CD4-positive, alpha-beta memory T cell (primary cell): ENCODE measurements at regions not wholly inside any gene's neighbourhood (a gene's known extent, or its start where the extent isn't known, plus 50 kb on each side); places are given as distances from the start of the nearest gene placed in this dataset.
A peak's percentile ranks its signal among the peaks of the same experiment; 100 is the strongest.

Experiments used
- CTCF ChIA-PET: fragments of 350-600 bp; sonication (Branson Sonifier 250); formaldehyde crosslinking; loops from one replicate; lab custom pipeline; 2021; ENCODE audit warnings: inconsistent platforms; ENCODE audit not compliant: partially characterized antibody; lab: Charles Lee
- POLR2A ChIA-PET: fragments of 350-600 bp; sonication (Branson Sonifier 250); formaldehyde crosslinking; loops from one replicate; lab custom pipeline; 2021; ENCODE audit not compliant: partially characterized antibody; lab: Charles Lee
- DNase-seq, 5 donors: peaks; one replicate each; pipeline versions ENCODE4 v3.0.0 to v3.0.0-alpha.2; 2020 to 2022; ENCODE audit warnings: mixed read lengths in 1 of 5
- H3K27ac ChIP-seq: one replicate; pipeline ENCODE4 v1.7.0; 2013; ENCODE audit warnings: low read depth, low read length
- H3K27me3 ChIP-seq: 2 replicates; pipeline ENCODE4 v1.7.0; 2013; ENCODE audit warnings: mild to moderate bottlenecking, low read length, moderate library complexity; ENCODE audit not compliant: insufficient read depth
- H3K36me3 ChIP-seq: 2 replicates; pipeline ENCODE4 v1.7.0; 2013; ENCODE audit warnings: mild to moderate bottlenecking, low read length, moderate library complexity; ENCODE audit not compliant: insufficient read depth
- H3K4me1 ChIP-seq: 2 replicates; pipeline ENCODE4 v1.7.0; 2013; ENCODE audit warnings: mild to moderate bottlenecking, low read length, moderate library complexity; ENCODE audit not compliant: insufficient read depth
- H3K4me3 ChIP-seq, 2 donors: one replicate each; pipeline ENCODE4 v1.7.0; 2013; ENCODE audit warnings: low read length in 2 of 2, mild to moderate bottlenecking in 1 of 2
- H3K9me3 ChIP-seq, 2 donors: one replicate each; pipeline ENCODE4 v1.7.0; 2013; ENCODE audit warnings: low read length in 2 of 2, control low read depth in 1 of 2; ENCODE audit not compliant: control insufficient read depth in 1 of 2
- H3K27ac Mint-ChIP-seq, 7 donors: one replicate each; pipeline ENCODE4 v1.8.0; 2020 to 2021; ENCODE audit warnings: mixed read lengths in 7 of 7, mild to moderate bottlenecking in 6 of 7, inconsistent platforms in 3 of 7, moderate library complexity in 3 of 7
- H3K27me3 Mint-ChIP-seq, 2 donors: one replicate each; pipeline ENCODE4 v1.8.0; 2020 to 2021; ENCODE audit warnings: mixed read lengths in 2 of 2
- H3K36me3 Mint-ChIP-seq, 2 donors: one replicate each; pipeline ENCODE4 v1.8.0; 2020 to 2021; ENCODE audit warnings: mixed read lengths in 2 of 2, inconsistent platforms in 1 of 2, mild to moderate bottlenecking in 1 of 2
- H3K4me1 Mint-ChIP-seq, 4 donors: one replicate each; pipeline ENCODE4 v1.8.0; 2020 to 2021; ENCODE audit warnings: mixed read lengths in 4 of 4, mild to moderate bottlenecking in 1 of 4
- H3K4me3 Mint-ChIP-seq, 8 donors: one replicate each; pipeline ENCODE4 v1.8.0; 2020 to 2021; ENCODE audit warnings: mixed read lengths in 8 of 8, mild to moderate bottlenecking in 7 of 8, moderate library complexity in 6 of 8, inconsistent platforms in 3 of 8
- H3K9me3 Mint-ChIP-seq, 8 donors: one replicate each; pipeline ENCODE4 v1.8.0; 2020 to 2021; ENCODE audit warnings: mixed read lengths in 8 of 8, mild to moderate bottlenecking in 5 of 8, inconsistent platforms in 3 of 8, moderate library complexity in 1 of 8
- intact Hi-C: fragments of 100-400 bp; cut with micrococcal nuclease; formaldehyde crosslinking; loops from one replicate; pipeline ENCODE4 v1.15.1; 2023

DNA sequence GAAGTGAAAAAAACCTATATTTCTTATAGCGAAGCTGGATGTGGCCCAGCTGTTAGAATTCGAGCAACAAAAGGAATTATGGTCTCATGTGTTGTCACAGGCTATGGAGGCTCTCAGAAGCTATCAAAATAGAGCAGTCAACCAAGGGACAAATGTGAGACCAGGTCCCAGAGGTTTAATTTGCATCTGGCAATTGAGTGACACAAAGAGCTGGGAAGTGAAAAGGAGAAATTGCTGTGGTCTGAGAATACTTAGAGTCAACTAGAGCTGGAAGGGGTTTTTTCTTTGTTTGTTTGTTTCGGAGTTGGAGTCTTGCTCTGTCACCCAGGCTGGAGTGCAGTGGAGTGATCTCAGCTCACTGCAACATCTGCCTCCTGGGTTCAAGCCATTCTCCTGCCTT, 61.3 kb upstream of the SMAD3 start:
- Histone ChIP-seq H3K27me3 (no peaks in the 10 kb centered on the region), H3K4me3 (no peak overlapping the region), H3K9me3 (no peaks in the 10 kb centered on the region), H3K4me1 (no peaks in the 10 kb centered on the region), H3K36me3 (no peaks in the 10 kb centered on the region), H3K27ac (no peak overlapping the region)
- Mint-ChIP-seq H3K27ac (no peak overlapping the region), H3K4me1 (peaks cover 0 to 2% (median 0%) of the 10 kb centered on the region in 4 donors), H3K9me3 (peaks cover 0 to 3% (median under 1%) of the 10 kb centered on the region in 8 donors), H3K4me3 (no peak overlapping the region), H3K36me3 (no peaks in the 10 kb centered on the region), H3K27me3 (peaks cover 0 to 2% of the 10 kb centered on the region in 2 donors)
- ChIA-PET CTCF (no interaction called here), POLR2A (no interaction called here)
- intact Hi-C loops, result no loop called here
- no peak for DNase-seq

DNA sequence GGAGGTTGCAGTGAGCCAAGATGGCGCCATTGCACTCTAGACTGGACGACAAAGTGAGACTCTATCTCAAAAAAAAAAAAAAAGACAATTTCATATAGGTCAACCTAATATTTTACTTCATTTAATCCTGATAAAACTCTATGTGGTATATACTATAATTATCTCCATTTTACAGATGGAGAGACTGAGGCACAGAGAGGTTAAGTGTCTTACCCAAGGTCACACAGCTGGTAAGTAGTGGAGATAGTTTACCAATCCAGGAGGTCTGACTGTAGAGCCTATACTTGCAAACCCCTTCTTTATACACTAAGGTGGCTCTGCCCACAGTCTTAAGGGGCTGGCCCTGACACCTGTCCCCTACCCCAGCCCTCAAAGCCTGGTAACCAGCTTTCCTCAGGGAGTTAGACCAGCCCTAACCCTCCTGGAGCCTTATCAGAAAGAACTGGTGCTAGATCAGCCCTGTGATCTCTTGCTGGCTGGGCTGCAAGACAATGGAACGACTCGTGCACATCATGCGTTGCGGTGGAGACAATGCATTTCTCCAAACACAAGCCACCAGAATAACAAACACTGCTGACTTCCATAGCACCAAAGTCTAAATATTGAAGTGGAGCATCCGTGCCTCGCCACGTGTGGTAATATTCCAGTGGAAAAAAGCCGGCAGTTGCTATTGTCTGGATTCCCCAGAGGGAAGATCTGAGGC, 60.0 kb upstream of the SMAD3 start:
- Mint-ChIP-seq H3K27ac (no peak overlapping the region), H3K4me1 (peaks cover 0 to 2% (median 0%) of the 10 kb centered on the region in 4 donors), H3K27me3 (peaks cover 0 to 2% of the 10 kb centered on the region in 2 donors), H3K9me3 (no peaks in the 10 kb centered on the region), H3K36me3 (no peaks in the 10 kb centered on the region), H3K4me3 (no peak overlapping the region)
- ChIA-PET POLR2A (no interaction called here), CTCF (no interaction called here)
- no peaks in the 10 kb centered on the region for H3K9me3 ChIP-seq
- intact Hi-C loops, result no loop called here
- DNase-seq, result no peak
- no peaks in the 10 kb centered on the region for H3K36me3 ChIP-seq
- no peak overlapping the region for H3K27ac ChIP-seq
- no peaks in the 10 kb centered on the region for H3K27me3 ChIP-seq
- no peak overlapping the region for H3K4me3 ChIP-seq
- no peaks in the 10 kb centered on the region for H3K4me1 ChIP-seq

GRCh38 chr15:67006083-67007065, 59.0 kb upstream of the SMAD3 start:
- Histone ChIP-seq H3K27me3 (no peaks in the 10 kb centered on the region), H3K4me1 (no peaks in the 10 kb centered on the region), H3K36me3 (no peaks in the 10 kb centered on the region), H3K9me3 (no peaks in the 10 kb centered on the region), H3K27ac (no peak overlapping the region), H3K4me3 (no peak overlapping the region)
- Mint-ChIP-seq H3K27ac (peak overlapping the region in 1 of 7 donors; percentile 9), H3K27me3 (peaks cover 0 to 2% of the 10 kb centered on the region in 2 donors), H3K9me3 (no peaks in the 10 kb centered on the region), H3K4me1 (peaks cover 0 to 2% (median 0%) of the 10 kb centered on the region in 4 donors), H3K4me3 (no peak overlapping the region), H3K36me3 (no peaks in the 10 kb centered on the region)
- CTCF ChIA-PET, result no interaction called here
- intact Hi-C loops, result no loop called here
- POLR2A ChIA-PET, result no interaction called here
- no peak for DNase-seq

DNA sequence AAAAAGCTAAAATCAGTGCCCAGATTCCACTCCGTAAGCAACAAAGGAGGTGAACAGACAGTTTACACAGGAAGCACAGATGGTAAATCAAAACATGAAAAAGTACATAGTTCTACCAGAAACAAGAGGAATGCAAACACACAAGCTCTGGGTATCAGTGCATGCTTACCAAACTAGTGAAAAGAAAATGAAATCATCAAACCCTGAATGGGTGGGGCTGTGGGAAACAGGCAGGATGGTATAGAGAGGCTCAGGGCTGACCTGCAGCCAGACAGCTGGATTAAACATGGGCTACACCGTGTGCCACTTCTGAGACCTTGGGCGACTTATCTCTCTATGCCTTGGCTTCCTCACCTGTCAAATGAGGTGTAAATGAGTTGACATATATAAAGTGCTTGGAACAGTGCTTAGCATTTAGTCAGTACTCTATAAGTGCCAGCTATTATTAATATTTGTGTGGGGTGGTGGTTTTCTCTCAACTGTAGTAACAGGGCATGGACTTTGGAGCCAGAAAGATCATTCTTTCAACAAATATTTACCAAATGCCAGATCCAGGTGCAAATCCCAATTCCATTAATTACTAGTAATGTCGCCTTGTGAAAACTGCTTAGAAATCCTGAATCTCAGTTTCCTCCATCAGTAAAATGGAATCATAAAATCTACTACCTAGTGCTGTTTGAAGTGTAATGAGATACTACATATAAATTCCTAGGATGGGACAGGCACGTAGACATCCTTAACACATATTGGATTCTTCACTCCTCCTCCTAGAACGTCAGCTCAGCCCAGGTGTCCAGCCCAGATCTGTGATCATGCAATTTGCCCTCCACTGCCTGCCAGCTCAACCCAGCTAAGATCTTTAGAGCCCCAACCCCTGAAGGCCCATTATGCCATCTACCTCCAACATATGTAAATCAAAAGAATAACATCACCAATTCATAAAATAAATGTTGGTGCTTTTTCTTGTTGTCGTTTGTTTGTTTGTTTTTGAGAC, 55.5 kb upstream of the SMAD3 start:
- ChIA-PET CTCF (interaction anchor here (1.9 kb wide), 1 partner anchor 44 kb away, joined by 4 read pairs; no protein-coding TSS in a partner anchor), POLR2A (no interaction called here)
- Mint-ChIP-seq H3K9me3 (no peaks in the 10 kb centered on the region), H3K4me3 (no peak overlapping the region), H3K27ac (peak overlapping the region in 1 of 7 donors; percentile 15), H3K36me3 (no peaks in the 10 kb centered on the region), H3K27me3 (no peaks in the 10 kb centered on the region), H3K4me1 (peaks cover 0 to 2% (median 0%) of the 10 kb centered on the region in 4 donors)
- no peak for DNase-seq
- intact Hi-C loops, result no loop called here
- Histone ChIP-seq H3K27ac (no peak overlapping the region), H3K4me3 (no peak overlapping the region), H3K27me3 (no peaks in the 10 kb centered on the region), H3K9me3 (no peaks in the 10 kb centered on the region), H3K4me1 (no peaks in the 10 kb centered on the region), H3K36me3 (no peaks in the 10 kb centered on the region)

DNA sequence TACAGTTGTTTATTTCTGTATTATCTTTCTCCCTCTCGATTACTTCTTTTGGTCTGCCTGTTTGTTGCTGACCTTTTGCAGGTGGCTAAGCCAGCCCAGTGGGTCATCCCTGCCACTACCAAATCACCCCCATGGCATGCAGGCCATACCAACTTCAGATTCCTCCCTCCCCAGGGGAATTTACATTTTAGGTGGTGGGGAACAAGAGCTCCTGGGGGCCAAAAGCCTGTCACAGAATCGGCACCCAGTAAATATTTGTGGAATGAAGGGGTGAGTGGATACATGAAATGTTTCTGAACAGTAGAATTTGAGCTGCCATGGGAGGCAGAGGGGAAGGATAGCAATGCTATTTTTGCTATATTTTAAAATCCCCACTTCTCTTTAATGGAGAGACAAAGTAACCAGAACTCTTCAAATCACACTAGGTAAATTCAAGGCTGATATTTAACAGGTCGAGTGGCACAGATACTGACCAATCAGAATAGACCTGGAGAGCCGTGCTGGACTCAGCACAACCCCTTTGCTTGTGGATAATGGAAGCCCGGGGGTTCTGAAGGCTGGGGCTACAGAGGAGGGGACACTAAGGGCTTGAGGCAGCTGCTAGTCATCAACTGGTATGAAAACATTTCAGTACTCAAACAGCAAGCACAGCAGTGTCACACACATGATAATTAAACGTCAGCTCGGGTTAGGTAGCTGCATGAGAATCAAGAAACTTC, 54.3 kb upstream of the SMAD3 start:
- no peaks in the 10 kb centered on the region for H3K4me1 ChIP-seq
- no peak overlapping the region for H3K27ac ChIP-seq
- H3K4me3 ChIP-seq, result no peak overlapping the region
- no peaks in the 10 kb centered on the region for H3K27me3 Mint-ChIP-seq
- H3K9me3 ChIP-seq, result no peaks in the 10 kb centered on the region
- H3K36me3 ChIP-seq, result no peaks in the 10 kb centered on the region
- no peaks in the 10 kb centered on the region for H3K36me3 Mint-ChIP-seq
- H3K9me3 Mint-ChIP-seq, result no peaks in the 10 kb centered on the region
- H3K27me3 ChIP-seq, result no peaks in the 10 kb centered on the region
- no peak overlapping the region for H3K4me3 Mint-ChIP-seq
- intact Hi-C loops, result no loop called here
- no peak for DNase-seq
- ChIA-PET CTCF (interaction anchor here (0.5 to 1.9 kb wide), 2 partner anchors 15 to 45 kb away, joined by 3 to 4 read pairs; no protein-coding TSS in a partner anchor), POLR2A (no interaction called here)
- no peak overlapping the region for H3K27ac Mint-ChIP-seq
- H3K4me1 Mint-ChIP-seq, result peaks cover 0 to 2% (median under 1%) of the 10 kb centered on the region in 4 donors

DNA sequence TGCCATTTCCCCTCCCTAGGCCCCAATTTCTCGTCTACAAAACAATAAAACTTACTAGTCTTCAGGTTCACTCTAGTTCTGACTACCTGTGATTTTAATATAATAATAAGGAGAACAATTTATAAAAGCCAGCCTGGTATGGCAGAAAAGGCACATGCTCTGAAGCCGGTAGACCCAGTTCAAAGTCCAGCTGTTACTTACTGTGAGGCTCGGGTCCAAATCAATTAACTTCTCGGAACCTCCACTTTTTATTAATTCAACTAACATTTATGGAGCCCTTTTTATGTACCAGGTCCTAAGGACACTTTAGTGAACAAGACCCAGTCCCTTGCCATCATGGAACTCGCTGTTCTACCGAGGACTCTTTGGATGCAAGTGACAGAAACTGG, 53.8 kb upstream of the SMAD3 start:
- Histone ChIP-seq H3K9me3 (no peaks in the 10 kb centered on the region), H3K36me3 (no peaks in the 10 kb centered on the region), H3K4me3 (no peak overlapping the region), H3K27ac (no peak overlapping the region), H3K27me3 (no peaks in the 10 kb centered on the region), H3K4me1 (no peaks in the 10 kb centered on the region)
- DNase-seq, result no peak
- Mint-ChIP-seq H3K36me3 (no peaks in the 10 kb centered on the region), H3K27ac (no peak overlapping the region), H3K4me3 (no peak overlapping the region), H3K27me3 (no peaks in the 10 kb centered on the region), H3K4me1 (peaks cover 0 to 2% (median under 1%) of the 10 kb centered on the region in 4 donors), H3K9me3 (no peaks in the 10 kb centered on the region)
- intact Hi-C loops, result no loop called here
- ChIA-PET CTCF (interaction anchor here (0.5 kb wide), 1 partner anchor 14 kb away, joined by 3 read pairs; no protein-coding TSS in a partner anchor), POLR2A (no interaction called here)
